GM18517 (cell line): ENCODE measurements at regions not wholly inside any gene's neighbourhood (a gene's known extent, or its start where the extent isn't known, plus 50 kb on each side); places are given as distances from the start of the nearest gene placed in this dataset.
"Not testable (repeated sequence)": the region's sequence is repeated elsewhere in the genome, so short reads cannot be mapped to it uniquely, and the experiment has no call there.

Experiments
- ATAC-seq: cut with Tn5 transposase; IDR thresholded peaks from one replicate; pipeline ENCODE4 v1.9.1; 2021; ENCODE audit warnings: mild to moderate bottlenecking, moderate library complexity; ENCODE audit not compliant: unreplicated experiment

DNA sequence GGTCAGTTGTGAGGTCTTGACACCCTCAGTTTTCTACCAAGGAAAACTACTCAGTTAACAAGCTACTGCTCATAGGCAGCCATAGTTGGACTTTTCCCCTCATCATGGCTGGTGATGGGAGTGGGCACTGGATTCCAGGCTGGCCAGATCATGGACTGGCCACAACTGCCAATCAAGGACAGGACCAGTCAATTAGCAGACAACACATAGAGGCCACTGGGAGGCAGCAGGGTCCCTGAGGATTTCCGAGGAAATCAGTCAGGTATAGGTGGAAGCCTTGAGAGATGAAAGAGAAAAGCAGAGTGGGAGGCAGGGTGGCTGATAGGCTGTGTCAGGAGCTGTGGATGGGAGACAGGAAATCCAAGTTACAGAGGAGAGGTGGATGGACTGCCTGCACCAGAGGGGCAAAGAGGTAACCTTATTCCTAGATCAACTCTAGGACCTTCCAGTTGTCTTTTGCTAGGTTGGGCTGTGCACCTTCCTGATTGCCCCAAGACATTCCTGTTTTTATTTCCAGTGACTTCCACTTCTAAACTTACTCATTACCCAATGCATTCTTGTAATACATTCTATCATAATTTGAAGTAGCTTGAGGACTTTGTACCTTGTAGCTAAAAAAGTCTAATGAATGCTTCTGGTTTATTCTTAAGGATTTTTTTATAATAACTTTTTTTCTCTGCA is 361.8 kb downstream of the KCNRG start:
- no peak for ATAC-seq

DNA sequence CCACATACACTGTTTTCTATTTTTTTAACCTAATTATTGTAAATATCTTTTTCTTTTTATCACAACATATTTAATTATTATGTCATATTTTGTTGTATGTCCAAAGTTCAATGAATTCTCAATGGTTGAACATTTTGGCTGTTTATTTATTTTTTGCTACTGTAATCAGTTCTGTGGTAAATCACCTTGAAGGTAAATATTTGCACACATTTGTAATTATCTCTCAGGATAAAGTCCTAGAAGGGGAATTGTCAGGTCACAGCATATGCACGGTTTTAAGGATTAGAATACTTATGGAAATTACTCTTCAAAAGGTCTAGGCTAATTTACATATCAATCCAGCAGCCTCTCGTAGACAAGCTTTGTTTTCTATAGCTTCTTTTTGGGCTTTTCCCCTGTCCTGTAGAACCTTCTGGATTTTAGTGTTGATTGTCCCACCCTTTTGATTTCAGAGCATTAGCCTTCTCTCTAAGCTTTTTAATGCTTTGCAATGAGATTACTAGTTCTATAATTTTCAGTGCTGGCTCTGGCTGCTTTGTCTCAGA is 362.6 kb downstream of the KCNRG start:
- ATAC-seq, result no peak

DNA sequence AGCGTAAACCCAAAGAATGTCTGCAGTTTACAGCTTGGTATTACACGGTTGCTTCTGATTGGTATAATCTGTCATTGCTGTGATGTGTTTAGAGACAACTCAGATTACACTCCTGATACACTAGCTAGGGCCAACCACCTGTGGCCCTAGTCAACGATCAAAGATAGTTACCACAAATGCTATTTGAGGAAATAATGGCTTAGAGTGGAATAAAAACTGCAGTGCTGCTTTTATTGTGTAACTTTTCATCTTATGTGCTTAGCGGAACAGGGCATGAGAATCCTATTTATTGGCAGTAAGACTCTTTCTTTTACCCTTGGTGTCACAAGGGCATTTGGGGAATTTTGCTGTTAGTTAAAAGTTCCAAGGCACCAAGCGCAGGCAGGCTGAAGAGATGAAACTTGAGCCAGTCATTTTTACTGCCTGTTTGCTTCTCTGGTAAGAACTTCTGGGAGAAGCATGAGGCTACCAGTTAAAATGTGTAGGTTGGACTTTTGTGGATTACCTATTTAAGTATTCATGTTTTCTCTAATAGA is 363.3 kb downstream of the KCNRG start:
- no peak for ATAC-seq

DNA sequence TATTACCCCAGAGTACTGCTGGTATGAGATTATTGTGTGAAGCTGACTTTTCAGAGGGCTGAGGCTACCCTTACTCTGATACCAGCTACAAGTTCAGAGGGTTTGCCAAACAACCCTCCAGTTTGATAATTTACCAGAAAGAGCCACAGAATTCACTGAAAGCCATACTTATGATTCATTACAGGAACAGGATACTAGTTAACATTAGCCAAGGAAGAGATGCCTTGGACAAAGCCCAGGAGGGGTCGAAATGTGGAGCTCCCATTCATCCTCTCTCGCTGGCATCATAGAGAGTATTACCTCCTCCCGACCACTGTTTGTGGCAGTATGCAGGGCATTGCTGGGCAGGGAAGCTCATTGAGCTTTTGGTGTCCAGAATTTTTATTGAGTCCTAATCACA is 364.3 kb downstream of the KCNRG start:
- ATAC-seq, result no peak

DNA sequence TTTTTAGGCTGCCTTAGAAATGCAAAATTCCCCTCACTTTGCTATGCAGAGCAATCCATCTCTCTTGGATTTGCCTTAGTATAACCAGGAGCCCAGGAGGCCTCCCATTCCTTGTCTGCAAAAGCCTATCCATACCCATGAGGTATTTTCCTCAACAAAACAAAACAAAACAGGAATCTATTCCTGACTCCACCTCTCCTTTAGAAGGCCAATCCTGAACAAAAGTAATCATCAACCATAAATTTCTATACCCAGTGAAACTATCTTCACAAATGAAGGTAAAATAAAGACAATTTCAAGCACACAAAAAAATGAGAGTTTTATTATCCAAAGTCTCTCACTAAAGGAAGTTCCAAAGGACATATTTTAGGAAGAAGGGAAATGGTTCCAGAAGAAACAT is 365.7 kb downstream of the KCNRG start:
- no peak for ATAC-seq

DNA sequence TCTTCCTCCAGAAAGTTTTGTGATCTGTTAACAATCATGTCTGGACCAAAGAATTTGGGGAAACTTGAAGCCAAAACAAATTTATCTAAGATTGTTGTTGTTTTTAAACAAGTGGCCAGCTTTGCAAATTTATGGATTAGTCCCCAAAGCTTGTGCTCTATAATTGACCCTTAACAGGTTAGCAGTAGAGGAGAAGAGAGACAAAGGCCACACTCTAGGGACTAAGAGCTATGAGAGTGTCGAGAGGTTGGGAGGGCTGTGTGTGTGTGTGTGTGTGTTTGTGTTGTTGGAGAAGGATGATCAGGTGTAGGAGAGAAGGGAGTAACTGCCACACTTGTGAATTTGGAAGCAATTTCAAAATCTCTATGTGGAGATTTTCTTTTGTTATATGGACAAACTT is 367.3 kb downstream of the KCNRG start:
- no peak for ATAC-seq

DNA sequence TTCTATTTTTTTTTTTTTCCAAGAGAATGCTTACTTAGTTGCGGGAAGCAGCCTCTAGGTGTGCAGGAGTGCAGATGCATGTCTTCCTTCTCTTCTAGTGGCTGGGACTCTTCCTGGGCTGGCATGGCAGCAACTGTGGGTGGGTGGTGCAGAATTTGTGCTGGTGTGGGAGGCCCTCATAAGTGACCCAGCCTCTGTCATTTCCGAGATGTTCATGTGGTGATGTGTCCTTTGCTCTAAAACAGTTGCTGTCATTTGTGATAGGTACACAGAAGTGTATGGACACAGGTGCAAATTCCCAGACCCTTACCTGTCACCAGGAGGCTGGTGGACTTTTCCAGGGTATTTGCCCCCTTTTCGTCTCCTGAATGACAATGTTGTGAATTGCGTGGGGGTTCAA is 367.7 kb downstream of the KCNRG start:
- no peak for ATAC-seq

DNA sequence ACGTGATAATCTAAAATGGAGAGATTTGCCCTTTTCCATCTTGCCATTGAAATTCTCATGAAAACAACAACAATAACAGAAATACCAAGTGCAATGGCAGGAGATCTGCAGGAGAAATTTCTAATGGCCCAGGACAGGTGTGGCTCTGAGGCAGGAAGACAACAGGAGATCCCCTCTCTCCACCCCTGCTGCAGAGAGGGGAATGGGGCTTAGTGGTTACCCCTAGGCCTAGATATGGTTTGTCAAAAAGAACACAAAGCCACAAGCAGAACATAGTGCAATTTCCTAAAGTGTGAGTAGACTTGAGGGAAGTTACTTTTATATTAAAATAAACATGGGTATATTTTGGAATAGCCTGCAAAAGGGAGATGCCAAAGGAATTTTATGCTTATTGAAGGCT is 369.5 kb downstream of the KCNRG start:
- no peak for ATAC-seq

DNA sequence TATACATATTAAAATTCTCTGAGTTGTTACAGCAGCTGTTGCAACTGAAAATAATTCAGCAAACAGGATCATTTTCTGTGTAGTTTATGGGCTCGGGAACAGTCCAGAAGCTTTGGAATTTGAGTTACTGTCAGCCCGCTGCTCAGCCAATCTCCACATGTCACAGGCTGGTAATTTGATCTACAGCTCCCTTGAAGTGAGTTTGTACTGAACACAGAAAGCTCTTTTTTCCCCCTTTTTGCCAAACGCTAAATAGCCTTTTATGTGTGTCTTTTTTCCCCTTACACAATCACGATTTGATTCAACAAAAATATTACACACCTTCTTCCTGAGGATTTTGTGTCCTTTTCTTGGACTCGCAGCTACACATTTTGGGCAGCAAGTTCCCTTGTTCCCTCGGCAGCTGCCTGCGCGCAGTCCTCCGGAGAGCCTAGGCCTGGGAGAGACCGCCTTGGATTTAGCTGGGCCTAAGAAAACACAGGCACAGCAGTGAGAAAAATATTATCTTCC is 371.4 kb downstream of the KCNRG start:
- ATAC-seq, result no peak

DNA sequence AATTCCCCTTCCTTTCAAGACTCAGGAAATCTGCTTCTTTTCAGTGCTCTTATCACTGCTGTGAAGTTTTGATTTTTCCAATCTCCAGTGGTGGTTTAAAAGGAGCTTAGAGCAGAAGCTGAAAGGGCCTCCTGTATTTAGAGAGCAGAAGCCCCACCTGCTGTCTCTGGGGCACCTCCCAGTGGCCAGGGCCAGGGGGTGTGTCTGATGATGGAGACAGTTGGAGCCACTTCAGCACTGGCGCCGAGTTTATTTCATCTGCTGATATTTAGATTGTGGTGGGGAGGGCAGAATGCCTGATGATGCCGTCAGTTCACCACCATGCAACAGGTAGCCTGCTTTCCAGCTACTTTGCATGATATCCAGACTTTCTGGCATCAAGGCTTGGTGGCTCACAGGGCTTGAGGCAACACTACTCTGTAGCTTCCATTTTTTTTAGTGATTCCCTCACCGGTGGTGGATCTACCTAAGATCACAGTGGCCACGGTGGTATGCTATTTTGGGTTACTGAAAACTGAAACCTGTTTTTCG is 371.9 kb downstream of the KCNRG start:
- no peak for ATAC-seq

DNA sequence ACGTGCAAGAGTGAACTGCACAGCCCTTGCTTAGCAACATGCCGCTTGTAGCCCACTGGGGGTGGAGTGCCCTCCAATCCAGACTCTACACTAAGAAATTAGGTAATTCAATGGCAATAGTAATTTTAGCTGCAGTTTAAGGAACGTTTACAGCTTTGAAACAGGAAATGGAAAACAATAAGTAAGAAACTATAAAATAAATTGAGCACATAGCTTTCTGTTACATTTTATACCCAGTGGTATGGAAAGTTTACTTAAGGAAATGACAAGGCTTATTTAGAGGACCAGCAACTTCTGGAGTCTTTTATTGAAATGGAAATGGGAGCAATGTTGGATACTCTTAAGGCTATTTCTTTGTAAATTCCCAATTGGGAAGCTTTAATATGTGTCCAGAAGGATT is 373.2 kb downstream of the KCNRG start:
- no peak for ATAC-seq

DNA sequence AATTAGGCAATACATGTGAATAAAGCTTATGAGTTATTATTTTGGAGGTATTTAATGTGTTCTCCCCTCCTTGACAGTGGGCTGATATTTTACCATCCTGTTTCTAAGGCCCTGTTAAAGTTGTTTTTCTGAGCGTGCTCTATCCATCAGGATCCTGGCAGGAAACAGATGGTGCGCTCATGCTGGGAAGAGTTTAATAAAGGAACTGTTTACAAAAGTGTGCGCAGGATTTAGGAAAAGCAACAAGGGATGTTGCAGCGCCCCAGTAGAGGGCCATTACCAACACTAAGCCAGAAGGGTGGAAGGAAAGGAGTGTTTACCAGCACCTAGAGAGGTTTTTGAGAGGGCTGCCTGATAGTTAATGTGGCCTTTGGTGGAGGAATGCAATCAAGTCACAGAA is 374.5 kb downstream of the KCNRG start:
- ATAC-seq, result no peak

DNA sequence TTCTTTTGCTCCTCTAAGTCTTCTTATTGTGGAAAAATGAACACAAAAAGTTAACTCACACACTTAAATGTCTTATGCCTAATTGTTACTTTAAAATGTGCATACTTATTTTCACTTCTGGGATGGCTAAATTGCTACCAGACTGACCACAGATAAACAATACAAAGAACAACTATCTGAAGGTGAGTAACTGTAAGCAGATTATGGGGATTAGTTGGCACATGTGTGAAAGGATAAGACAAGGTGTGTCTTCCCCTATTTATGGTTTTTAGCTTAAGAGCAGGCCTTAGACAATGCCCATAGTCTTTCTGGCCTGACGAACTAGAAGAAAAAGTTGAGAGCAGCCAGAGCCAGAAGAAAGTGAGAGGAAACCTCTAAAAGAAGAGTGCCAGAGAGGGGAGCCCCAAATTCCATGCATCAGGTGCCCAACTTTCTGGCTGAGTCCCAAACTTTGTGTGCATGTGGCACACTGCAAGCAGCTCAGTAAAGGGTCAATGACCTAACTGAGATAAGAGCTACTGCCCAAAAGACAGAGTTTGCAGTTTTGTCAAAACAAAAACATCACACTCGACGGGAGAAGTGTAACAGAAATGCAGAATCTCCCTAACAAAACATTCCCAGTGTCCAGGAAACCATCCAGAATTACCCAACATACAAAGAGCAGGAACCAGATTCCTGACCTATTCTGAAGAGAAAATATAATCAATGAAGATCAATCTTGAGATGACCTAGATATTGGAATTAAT is 375.4 kb downstream of the KCNRG start:
- no peak for ATAC-seq

DNA sequence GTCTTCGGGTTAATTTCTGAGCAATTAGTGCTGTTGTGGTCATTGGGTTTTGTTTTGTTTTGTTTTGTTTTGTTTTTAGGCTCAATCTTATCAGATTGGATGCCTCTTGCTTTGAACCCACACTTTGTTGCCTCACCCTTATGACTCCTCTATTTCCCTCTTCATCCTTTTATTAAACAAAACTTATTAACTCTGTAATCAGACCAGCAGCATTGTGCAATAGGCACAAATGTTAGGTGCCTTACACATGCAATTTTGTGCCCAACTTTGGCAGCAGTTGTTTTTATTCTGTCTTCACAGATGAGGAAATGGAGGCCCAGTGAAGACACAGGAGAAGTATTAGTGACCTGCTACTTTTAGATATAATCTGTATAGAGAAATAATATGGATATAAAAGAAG is 377.7 kb downstream of the KCNRG start:
- no peak for ATAC-seq

DNA sequence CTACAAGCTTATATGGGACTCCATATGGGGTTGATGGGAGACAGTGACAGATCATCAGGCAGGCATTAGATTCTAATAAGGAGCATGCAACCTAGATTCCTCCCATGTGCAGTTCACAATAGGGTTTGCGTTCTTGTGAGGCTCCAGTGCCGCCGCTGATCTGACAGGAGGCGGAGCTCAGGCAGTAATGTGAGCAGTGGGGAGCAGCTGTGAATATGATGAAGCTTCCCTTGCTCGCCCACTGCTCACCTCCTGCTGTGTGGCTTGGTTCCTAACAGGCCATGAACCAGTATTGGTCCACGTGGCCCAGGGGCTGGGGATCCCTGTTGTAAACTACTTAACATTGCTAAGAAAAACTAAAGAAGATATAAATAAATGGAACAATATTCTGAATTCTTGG is 378.4 kb downstream of the KCNRG start:
- ATAC-seq, result no peak

DNA sequence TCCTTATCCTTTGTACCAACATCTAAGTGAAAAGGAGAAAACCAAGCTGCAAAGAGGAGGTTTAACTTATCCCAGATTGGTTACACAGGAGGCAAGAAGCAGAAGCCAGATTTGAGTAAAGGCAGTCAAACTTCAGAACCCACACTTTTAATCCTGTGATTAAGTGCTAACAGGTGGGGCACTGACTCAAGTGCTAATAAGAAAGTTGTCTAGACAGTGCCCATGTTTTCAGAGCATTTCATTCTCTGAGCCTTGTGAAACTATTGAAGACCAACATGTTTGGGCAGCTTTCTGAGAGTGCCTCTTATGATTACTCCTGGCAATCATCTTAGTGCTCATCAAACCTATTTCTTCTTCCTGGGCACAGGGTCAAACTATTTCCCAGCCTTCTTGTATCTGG is 380.8 kb downstream of the KCNRG start:
- ATAC-seq, result no peak

DNA sequence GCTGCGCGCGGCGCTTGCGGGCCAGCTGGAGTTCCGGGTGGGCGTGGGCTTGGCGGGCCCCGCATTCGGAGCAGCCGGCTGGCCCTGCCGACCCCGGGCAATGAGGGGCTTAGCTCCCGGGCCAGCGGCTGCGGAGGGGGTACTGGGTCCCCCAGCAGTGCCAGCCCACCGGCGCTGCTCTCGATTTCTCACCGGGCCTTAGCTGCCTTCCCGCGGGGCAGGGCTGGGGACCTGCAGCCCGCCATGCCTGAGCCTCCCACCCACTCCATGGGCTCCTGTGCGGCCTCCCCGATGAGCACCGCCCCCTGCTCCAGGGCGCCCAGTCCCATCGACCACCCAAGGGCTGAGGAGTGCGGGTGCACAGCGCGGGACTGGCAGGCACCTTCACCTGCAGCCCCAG is 381.4 kb downstream of the KCNRG start:
- not testable (repeated sequence) for ATAC-seq

DNA sequence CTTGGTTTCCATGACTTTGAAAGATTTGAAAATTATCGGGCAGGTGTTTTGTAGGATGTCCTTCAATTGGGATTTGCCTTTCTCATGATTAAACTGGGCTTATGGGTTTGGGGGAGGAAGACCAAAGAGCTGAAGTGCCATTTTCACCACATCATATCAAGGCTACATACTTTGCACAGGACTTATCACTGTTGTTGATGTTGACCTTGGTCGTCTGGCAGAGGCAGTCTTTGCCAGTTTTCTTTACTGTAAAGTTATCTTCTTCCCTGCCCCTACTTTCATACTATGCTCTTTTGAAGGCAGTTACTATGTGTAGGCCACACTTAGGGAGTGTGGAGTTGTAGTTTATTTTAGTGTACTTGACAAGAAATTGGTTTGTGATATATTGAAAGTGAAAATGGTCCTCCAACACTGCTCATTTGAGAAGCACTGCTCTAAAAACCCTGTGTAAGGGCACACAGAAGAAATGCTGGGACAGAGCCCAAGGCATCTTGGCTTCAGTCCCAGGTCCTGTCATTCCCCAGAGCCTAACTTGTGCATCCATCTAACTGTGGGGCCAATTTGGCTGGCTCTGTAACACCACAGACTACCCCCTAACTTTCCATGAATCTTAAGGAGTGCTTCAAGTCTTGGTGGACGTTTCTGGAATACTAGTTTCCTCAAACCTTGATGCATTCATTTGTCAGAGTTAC is 384.9 kb downstream of the KCNRG start:
- ATAC-seq, result no peak

DNA sequence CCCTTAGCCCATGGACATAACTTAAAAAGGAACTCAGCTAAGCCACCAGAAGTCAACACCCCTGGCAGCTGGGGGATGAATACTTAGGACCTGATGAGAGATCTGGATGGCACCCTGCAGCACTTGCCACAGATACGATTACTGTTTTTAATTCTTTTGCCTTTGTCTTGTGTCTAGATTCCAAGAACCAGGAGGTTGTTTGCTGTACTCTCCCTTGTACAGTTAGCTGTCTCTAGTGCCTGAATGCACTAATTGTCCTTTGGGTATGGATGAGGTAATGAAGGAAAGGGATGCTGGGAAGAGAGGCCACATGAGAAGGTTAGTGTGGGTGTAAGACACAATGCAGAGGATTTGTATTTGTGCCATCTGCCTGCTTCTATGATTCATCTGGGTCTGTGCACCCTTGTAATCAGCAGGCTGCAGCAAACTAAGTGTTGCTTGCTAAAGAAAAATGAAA is 385.8 kb downstream of the KCNRG start:
- ATAC-seq, result no peak

DNA sequence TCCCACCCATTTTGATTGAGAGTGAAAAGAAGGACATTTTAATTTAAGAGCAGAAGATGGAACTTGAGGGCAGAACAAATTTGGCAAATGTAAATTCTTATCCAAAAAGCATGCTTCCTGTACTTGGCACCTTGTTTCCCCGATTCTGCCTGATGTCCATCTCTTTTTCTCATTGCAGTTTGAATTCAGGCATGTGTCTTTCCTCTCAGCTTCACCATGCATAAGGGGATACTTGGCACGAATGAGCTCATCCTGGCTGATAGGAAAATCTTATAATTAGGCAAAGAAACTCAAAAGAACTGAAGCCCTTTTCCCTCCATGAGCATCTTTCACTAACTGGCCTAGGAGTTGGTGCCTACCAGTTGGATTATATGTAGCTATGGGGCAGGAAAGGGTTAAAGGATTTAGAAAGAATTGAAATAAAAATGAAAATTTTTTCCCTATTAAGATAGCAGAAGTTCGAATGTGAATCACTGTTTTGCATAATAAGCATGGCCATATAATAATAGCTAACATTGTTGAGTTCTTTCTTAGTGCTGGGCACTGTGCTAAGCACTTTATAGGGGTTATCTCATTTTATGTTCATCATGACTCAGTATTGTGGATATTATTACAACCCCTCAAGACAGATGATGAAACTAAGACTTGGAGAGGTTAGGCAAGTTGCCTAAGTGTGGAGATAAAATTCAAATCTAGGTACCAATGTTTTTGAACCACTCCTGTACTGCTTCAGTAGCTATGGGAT is 386.6 kb downstream of the KCNRG start:
- no peak for ATAC-seq
